Spinal cord (tissue), 9 donors: ENCODE measurements at regions not wholly inside any gene's neighbourhood (a gene's known extent, or its start where the extent isn't known, plus 50 kb on each side); places are given as distances from the start of the nearest gene placed in this dataset.
"Not testable (repeated sequence)": the region's sequence is repeated elsewhere in the genome, so short reads cannot be mapped to it uniquely, and the experiment has no call there.

Experiments
- DNase-seq, 6 donors: peaks; one replicate each; pipeline versions ENCODE4 v3.0.0 to v3.0.0-alpha.2; 2013 to 2015; ENCODE audit warnings: low spot score in 6 of 6, low read depth in 4 of 6
- H3K27ac ChIP-seq: one replicate; pipeline ENCODE4 v1.5.1; 2013; ENCODE audit warnings: low read depth, low read length, control low read depth
- H3K27me3 ChIP-seq: one replicate; pipeline ENCODE4 v1.6.1; 2013; ENCODE audit warnings: low read length; ENCODE audit not compliant: control insufficient read depth, insufficient read depth
- H3K36me3 ChIP-seq: one replicate; pipeline ENCODE4 v1.6.1; 2013; ENCODE audit warnings: low read length; ENCODE audit not compliant: control insufficient read depth, insufficient read depth
- H3K4me1 ChIP-seq: one replicate; pipeline ENCODE4 v1.6.1; 2013; ENCODE audit warnings: low read length; ENCODE audit not compliant: control insufficient read depth, insufficient read depth
- H3K4me3 ChIP-seq: one replicate; pipeline ENCODE4 v1.5.1; 2013; ENCODE audit warnings: low read depth, low read length, control low read depth
- H3K9me3 ChIP-seq: one replicate; pipeline ENCODE4 v1.6.1; 2013; ENCODE audit warnings: low read length; ENCODE audit not compliant: control insufficient read depth, insufficient read depth
- WGBS: methylation state at CpG from one replicate; pipeline ENCODE4 v1.1.5; 2013; ENCODE audit warnings: missing lambda C conversion rate; ENCODE audit not compliant: insufficient coverage; 5-methylcytosine and 5-hydroxymethylcytosine counted together
- donor health status: healthy.

DNA sequence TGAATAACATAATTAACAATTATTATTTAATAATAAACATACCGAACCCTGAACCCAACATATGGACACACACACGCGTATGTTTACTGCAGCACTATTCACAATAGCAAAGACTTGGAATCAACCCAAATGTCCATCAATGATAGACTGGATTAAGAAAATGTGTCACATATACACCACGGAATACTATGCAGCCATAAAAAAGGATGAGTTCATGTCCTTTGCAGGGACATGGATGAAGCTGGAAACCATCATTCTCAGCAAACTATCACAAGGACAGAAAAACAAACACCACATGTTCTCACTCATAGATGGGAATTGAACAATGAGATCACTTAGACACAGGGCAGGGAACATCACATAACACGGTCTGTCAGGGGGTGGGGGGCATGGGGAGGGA, 333.5 kb downstream of the KIF20B start:
- not testable (repeated sequence) for H3K4me1 ChIP-seq, H3K9me3 ChIP-seq, H3K27me3 ChIP-seq, H3K27ac ChIP-seq, H3K36me3 ChIP-seq, H3K4me3 ChIP-seq, DNase-seq
- WGBS = no CpG with 5 or more reads among the region's 5 CpGs

DNA sequence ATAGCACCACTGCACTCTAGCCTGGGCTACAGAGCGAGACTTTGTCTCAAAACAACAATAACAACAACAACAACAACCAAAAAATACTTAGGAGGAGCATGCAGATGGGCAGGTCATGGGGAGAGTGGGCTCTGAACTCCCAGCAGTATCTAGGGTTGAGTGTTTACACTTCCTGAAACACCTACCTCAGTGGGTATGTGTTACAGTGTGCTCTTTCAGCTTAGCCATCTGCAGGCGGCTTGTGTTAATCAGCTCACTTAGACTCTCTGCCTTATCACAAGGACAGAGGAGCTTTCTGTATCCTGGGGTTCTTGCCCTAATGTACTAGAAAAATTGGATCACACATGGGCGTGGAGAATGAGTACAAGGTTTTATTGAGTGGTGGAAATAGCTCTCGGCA, 340.2 kb downstream of the KIF20B start:
- Histone ChIP-seq H3K9me3 (no peaks in the 10 kb centered on the region), H3K4me3 (no peak overlapping the region), H3K27ac (no peak overlapping the region), H3K36me3 (no peaks in the 10 kb centered on the region), H3K4me1 (no peaks in the 10 kb centered on the region), H3K27me3 (no peaks in the 10 kb centered on the region)
- 68% methylated on average over 2 of the region's 4 CpGs for WGBS
- DNase-seq = peak in 2 of 6 donors; percentile 4 to 14

DNA sequence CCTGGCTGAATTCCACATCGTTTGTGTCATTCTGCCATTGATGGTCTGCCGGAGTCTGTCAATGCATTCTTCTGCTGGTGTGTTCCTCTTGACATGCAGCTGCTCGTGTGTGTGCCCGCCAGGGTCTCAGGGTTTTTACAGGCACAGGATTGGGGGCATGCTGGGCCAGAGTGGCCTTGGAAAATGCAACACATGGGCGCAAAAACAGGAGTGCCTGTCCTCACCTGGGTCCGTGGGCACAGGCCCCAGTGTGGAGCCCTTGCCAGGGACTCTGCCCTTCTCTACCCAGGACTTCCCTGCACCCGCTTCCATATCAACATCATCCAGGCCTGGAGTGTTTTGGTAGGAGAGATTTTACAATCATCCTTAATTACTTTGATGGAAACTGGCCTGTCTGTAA, 340.7 kb downstream of the KIF20B start:
- H3K36me3 ChIP-seq = no peaks in the 10 kb centered on the region
- H3K27me3 ChIP-seq = no peaks in the 10 kb centered on the region
- no peak overlapping the region for H3K27ac ChIP-seq
- no peak overlapping the region for H3K4me3 ChIP-seq
- DNase-seq = no peak
- H3K9me3 ChIP-seq = no peaks in the 10 kb centered on the region
- WGBS = 73% methylated on average over 6 of the region's 7 CpGs
- no peaks in the 10 kb centered on the region for H3K4me1 ChIP-seq

DNA sequence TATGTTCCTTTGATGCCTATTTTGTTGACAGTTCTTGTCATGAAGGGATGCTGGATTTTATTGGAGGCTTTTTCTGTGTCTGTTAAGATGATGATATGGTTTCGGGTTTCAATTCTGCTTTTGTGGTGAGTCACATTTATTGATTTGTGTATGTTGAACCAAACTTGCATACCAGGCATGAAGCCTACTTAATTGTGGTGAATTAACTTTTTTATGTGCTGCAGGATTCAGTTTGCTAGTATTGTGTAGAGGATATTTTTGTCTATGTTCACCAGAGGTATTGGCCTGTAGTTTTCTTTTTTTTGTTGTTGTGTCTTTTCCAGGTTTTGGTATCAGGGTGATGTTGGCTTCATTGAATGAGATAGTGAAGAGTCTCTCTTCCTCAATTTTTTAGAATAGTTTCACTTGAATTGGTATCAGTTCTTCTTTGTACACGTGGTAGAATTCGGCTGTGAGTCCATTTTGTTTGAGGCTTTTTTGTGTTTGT, 345.9 kb downstream of the KIF20B start:
- WGBS = 78% methylated on average over 1 of the region's 3 CpGs
- H3K4me3 ChIP-seq = no peak overlapping the region
- H3K27me3 ChIP-seq = no peaks in the 10 kb centered on the region
- H3K9me3 ChIP-seq = peaks cover 4% of the 10 kb centered on the region
- H3K36me3 ChIP-seq = no peaks in the 10 kb centered on the region
- H3K4me1 ChIP-seq = no peaks in the 10 kb centered on the region
- H3K27ac ChIP-seq = no peak overlapping the region
- DNase-seq = no peak

DNA sequence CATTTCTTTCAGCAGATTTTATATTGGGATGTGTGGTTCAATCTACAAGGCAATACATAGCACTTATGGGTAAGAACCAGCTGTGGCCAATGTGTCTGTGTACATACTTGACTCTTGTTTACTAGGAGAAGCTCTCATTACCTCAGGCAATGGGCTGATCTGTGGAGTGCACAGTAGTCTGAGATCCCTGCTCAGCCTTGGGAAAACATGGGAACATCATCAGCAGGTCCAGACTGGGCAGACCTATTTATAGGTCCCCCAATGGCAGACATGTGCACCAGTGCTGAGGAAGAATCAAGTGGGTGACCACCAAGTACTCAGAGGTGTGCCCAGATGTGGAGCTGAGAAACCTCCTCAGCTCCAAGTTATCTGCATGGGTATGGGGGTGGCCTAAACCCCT, 349.7 kb downstream of the KIF20B start:
- no peaks in the 10 kb centered on the region for H3K27me3 ChIP-seq
- no peak for DNase-seq
- H3K4me1 ChIP-seq = no peaks in the 10 kb centered on the region
- no peak overlapping the region for H3K4me3 ChIP-seq
- peaks cover 4% of the 10 kb centered on the region for H3K9me3 ChIP-seq
- no peaks in the 10 kb centered on the region for H3K36me3 ChIP-seq
- no peak overlapping the region for H3K27ac ChIP-seq

DNA sequence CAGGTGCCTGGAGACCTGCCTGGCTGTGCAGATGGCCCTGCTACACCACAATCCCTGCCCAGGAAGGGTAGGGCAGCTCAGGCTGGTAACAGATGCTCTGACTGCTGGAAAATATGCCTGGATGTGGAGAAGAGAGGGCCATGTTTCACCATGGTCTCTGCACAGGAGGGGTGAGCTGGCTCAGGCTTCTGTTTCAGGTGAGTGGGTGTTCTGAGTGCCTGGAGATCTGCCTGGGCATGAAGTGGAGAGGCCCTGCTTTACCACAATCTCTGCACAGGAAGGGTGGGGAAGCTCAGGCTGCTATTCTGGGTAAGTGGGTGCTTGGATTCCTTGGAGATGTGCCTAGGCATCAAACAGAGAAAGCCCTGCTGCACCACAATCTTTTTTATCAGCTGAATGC, 350.1 kb downstream of the KIF20B start:
- no peaks in the 10 kb centered on the region for H3K4me1 ChIP-seq
- no peak overlapping the region for H3K27ac ChIP-seq
- DNase-seq = no peak
- H3K4me3 ChIP-seq = no peak overlapping the region
- H3K9me3 ChIP-seq = peaks cover 4% of the 10 kb centered on the region
- H3K36me3 ChIP-seq = no peaks in the 10 kb centered on the region
- H3K27me3 ChIP-seq = no peaks in the 10 kb centered on the region

DNA sequence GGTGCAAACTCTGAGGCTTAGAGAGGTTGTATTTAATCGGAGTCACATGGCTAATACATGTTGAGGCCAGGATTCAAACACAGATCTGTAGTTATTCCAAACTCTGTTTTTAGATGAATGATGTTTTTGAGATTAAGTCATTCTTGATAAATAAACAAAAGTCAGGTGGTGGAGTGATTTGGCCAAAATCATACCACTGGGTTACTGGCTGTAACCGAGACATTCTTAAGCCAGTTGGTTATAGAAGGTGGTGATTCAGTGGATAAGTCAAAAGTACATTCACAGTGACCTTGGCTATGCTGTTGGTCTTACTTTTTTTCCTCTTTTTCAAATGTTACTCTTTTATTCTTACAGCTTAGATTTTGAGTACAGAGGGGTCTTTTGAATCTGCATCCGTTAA, 361.4 kb downstream of the KIF20B start:
- no peak overlapping the region for H3K4me3 ChIP-seq
- DNase-seq = no peak
- H3K27me3 ChIP-seq = no peaks in the 10 kb centered on the region
- 52% methylated on average over 2 of the region's 3 CpGs for WGBS
- no peaks in the 10 kb centered on the region for H3K36me3 ChIP-seq
- H3K27ac ChIP-seq = no peak overlapping the region
- H3K9me3 ChIP-seq = no peaks in the 10 kb centered on the region
- H3K4me1 ChIP-seq = no peaks in the 10 kb centered on the region

DNA sequence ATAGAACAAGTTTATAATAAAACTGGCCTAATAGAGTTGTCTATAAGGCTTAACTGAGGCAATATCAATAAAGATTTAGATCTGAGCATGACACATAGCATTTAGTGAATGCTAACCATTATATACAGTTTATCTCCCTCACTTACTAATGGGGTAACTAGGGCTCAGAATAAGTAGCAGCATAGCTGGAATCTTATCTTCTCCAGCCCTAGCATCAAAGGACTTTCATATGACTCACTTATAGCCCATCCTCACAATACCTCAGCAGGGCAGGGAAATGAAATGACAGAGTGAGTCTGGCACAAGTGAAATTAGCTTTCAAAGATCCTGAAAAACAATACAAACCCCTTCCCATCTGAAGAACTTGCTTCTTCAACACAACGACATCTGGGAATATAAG, 362.9 kb downstream of the KIF20B start:
- Histone ChIP-seq H3K9me3 (no peaks in the 10 kb centered on the region), H3K27me3 (no peaks in the 10 kb centered on the region), H3K4me1 (no peaks in the 10 kb centered on the region), H3K36me3 (no peaks in the 10 kb centered on the region), H3K27ac (no peak overlapping the region), H3K4me3 (no peak overlapping the region)
- WGBS = no CpG with 5 or more reads among the region's 1 CpG
- DNase-seq = no peak

DNA sequence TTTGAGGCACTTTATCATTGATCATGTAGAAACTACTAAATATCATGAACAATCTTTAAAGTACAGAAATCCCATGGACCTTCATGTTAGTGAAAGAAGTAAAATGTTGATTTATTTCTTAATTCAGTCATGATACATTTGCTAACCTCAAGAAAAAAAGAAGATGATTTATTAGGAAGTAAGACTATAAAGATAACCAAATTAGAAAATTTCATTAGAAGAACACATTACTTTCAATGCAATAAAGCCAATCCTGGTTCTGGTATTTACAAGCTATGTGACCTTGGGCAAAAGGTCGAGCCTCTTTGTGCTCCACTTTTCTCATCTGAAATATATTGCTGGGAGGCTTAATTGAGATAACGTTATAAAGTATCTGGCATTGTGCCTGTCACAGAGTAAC, 365.0 kb downstream of the KIF20B start:
- H3K4me1 ChIP-seq = no peaks in the 10 kb centered on the region
- no peaks in the 10 kb centered on the region for H3K36me3 ChIP-seq
- no peak for DNase-seq
- no peaks in the 10 kb centered on the region for H3K9me3 ChIP-seq
- no peak overlapping the region for H3K27ac ChIP-seq
- no peaks in the 10 kb centered on the region for H3K27me3 ChIP-seq
- H3K4me3 ChIP-seq = no peak overlapping the region
- WGBS = no CpG with 5 or more reads among the region's 2 CpGs

DNA sequence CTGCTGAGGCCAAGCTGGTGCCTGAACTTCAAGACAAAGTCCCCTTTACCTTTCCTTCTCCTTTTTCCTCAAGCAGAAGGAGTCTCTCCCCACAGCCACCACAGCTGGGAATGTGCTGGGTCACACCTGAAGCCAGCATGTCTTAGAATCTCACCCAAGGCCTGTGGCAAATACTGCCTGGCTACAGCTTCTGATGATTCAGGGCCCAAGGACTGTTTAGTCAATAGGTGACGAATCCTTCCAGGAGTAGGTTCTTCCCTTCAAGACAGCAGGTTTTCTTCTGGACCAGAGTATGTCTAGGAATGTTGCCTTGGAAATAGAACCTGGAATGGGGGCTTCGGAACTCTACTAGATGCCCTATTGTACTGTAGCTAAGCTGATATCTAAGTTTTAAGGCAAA, 374.6 kb downstream of the KIF20B start:
- no peaks in the 10 kb centered on the region for H3K4me1 ChIP-seq
- WGBS = 100% methylated on average over 1 of the region's 2 CpGs
- no peaks in the 10 kb centered on the region for H3K36me3 ChIP-seq
- no peaks in the 10 kb centered on the region for H3K27me3 ChIP-seq
- no peak overlapping the region for H3K4me3 ChIP-seq
- H3K9me3 ChIP-seq = no peaks in the 10 kb centered on the region
- H3K27ac ChIP-seq = no peak overlapping the region
- no peak for DNase-seq
